HL-60 (cell line): ENCODE measurements at regions not wholly inside any gene's neighbourhood (a gene's known extent, or its start where the extent isn't known, plus 50 kb on each side); places are given as distances from the start of the nearest gene placed in this dataset.

Experiments
- DNase-seq, 2 experiments: peaks; one replicate each; pipeline ENCODE4 v3.0.0-alpha.2; 2010 to 2020; ENCODE audit warnings: low read depth in 1 of 2, low spot score in 1 of 2
- H3K27ac ChIP-seq: fragments of 250-450 bp; sonication (Bioruptor Pico); replicated peaks from 2 replicates; pipeline ENCODE4 v1.5.1; 2020; ENCODE audit warnings: mild to moderate bottlenecking, moderate library complexity
- H3K27me3 ChIP-seq: fragments of 250-450 bp; sonication (Bioruptor Pico); 2 replicates; pipeline ENCODE4 v1.5.1; 2021; ENCODE audit warnings: mild to moderate bottlenecking, moderate library complexity; ENCODE audit not compliant: insufficient read depth, poor library complexity, severe bottlenecking
- H3K4me3 ChIP-seq: replicated peaks from 2 replicates; pipeline ENCODE4 v1.5.1; 2011; ENCODE audit warnings: mild to moderate bottlenecking, control low read depth, low read length; ENCODE audit not compliant: insufficient read depth
- CTCF ChIP-seq: IDR thresholded peaks from one replicate; pipeline ENCODE4 v1.5.1; 2011; ENCODE audit warnings: low read length, control low read depth, inconsistent platforms; ENCODE audit not compliant: insufficient read depth
- GABPA ChIP-seq: IDR thresholded peaks from 2 replicates; pipeline ENCODE4 v1.6.1; 2012; ENCODE audit warnings: low read depth
- POLR2AphosphoS5 ChIP-seq: IDR thresholded peaks from 2 replicates; pipeline ENCODE4 v1.6.1; 2012; ENCODE audit warnings: low read depth
- REST ChIP-seq: IDR thresholded peaks from 2 replicates; pipeline ENCODE4 v1.6.1; 2012; ENCODE audit warnings: low read depth; ENCODE audit not compliant: insufficient replicate concordance
- SPI1 ChIP-seq: IDR thresholded peaks from 2 replicates; pipeline ENCODE4 v1.6.1; 2012; ENCODE audit warnings: low read depth, mild to moderate bottlenecking, borderline replicate concordance

DNA sequence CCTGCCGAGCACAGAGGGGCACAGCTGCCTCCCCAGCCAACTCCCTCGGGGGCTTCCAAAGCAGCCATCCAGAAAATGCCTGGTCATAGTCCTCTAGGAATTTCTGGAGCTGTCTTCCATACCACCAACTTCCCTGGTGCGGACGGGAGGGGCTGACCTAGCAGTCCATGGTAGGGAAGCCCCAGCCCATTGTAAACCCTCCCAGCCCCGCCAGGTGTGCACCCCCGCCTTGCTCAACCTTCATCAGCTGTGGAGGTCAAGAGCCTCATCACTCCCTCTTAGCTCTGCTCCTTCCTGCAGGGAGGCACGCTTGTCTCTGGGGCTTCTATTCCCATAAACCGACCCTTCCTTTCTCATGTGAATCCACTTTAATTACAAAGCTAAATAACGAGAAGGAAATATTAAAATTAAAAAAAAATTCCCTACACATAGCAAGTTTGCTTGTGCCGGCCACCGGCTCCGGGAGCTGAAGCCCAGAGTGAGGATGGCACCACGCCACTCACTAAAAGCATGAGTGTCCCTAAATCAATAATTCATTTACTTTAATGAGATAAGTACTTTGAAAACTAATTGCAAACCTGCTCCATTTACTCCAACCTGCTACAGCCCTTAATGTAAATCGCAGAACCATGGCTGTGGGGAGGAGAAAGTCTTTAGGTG lies 181.4 kb downstream of the ENGASE start:
- Histone ChIP-seq H3K27ac (no peak overlapping the region), H3K27me3 (no peaks in the 10 kb centered on the region), H3K4me3 (no peak overlapping the region)
- no peak for DNase-seq
- TF ChIP-seq SPI1 = no peak
- no peak for TF ChIP-seq CTCF
- no peak for TF ChIP-seq POLR2AphosphoS5
- TF ChIP-seq GABPA = no peak
- TF ChIP-seq REST = no peak

DNA sequence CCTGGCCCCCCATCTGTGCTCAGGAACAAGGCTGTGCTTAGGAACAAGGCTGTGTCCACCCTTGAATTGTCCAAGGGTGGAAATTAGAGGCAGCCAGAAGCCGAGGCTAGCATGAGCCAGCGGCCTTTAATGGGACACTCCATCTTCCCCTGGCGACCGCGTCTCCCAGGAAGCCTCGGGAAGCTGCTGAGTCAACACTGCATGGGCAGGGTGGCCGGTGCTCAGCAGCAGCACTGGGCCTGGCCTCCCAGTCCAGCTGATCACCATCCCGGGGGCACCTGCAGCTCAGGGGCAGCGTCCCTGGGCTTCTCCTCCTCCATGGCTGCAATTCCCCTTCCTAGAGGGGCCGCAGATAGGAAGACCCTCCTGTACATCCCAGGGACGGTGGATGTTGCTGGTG lies 180.8 kb downstream of the ENGASE start:
- H3K27ac ChIP-seq = no peak overlapping the region
- DNase-seq = no peak
- no peaks in the 10 kb centered on the region for H3K27me3 ChIP-seq
- TF ChIP-seq GABPA (no peak), REST (no peak), SPI1 (no peak)
- H3K4me3 ChIP-seq = no peak overlapping the region

- H3K27me3 ChIP-seq = no peaks in the 10 kb centered on the region
- H3K4me3 ChIP-seq = no peak overlapping the region
- no peak for TF ChIP-seq CTCF
- TF ChIP-seq GABPA = no peak
- no peak for TF ChIP-seq REST
- DNase-seq = no peak
- H3K27ac ChIP-seq = no peak overlapping the region
These were observed 180.4 kb downstream of the ENGASE start for GRCh38 chr17:79255046-79255445.
